ENCODE measurements at regions not wholly inside any gene's neighbourhood (a gene's known extent, or its start where the extent isn't known, plus 50 kb on each side); places are given as distances from the start of the nearest gene placed in this dataset.

GRCh38 chr14:85399186-85399585, 130.8 kb upstream of the FLRT2 start:
- TF ChIP-seq POLR2AphosphoS5 (IDR thresholded peaks at IDR 0.05) (no peak), CTCF (IDR thresholded peaks at IDR 0.05; ENCODE audit: poor library complexity, severe bottlenecking) (no peak), EZH2 (IDR thresholded peaks at IDR 0.05; ENCODE audit: borderline replicate concordance, insufficient read depth, low read length, poor library complexity, severe bottlenecking) (no peak), RAD21 (conservative IDR thresholded peaks at IDR 0.05) (no peak), REST (IDR thresholded peaks at IDR 0.05; ENCODE audit: borderline replicate concordance) (no peak), TAF1 (IDR thresholded peaks at IDR 0.05; ENCODE audit: low read depth) (no peak), EP300 (conservative IDR thresholded peaks at IDR 0.05; ENCODE audit: poor library complexity, severe bottlenecking) (no peak), SMC3 (conservative IDR thresholded peaks at IDR 0.05; ENCODE audit: poor library complexity) (no peak)
